AG04449 (cell line): ENCODE measurements at regions not wholly inside any gene's neighbourhood (a gene's known extent, or its start where the extent isn't known, plus 50 kb on each side); places are given as distances from the start of the nearest gene placed in this dataset.

ENCODE experiments used
- CTCF ChIA-PET: fragments of 350-600 bp; formaldehyde crosslinking; extraction: SDS; loops from one replicate; lab custom pipeline; 2021; ENCODE audit warnings: antibody characterized with exemption; lab: Yijun Ruan, JAX
- POLR2A ChIA-PET: fragments of 400-600, 350-600 bp; formaldehyde crosslinking; extraction: SDS; loops from one replicate; lab custom pipeline; 2020; ENCODE audit warnings: antibody characterized with exemption, inconsistent platforms; lab: Yijun Ruan, JAX
- DNase-seq: peaks from one replicate; pipeline ENCODE4 v3.0.0-alpha.2; 2010; ENCODE audit warnings: low read depth, low spot score
- H3K4me3 ChIP-seq: 2 replicates; pipeline ENCODE4 v1.5.1; 2011; ENCODE audit warnings: low read depth, mild to moderate bottlenecking, control low read depth, low read length
- TF ChIP-seq, protein P1 (sequence below): IDR thresholded peaks from one replicate; pipeline ENCODE4 v1.5.1; 2011; ENCODE audit warnings: mild to moderate bottlenecking, moderate library complexity, low read length, control low read depth, inconsistent platforms; ENCODE audit not compliant: insufficient read depth; ENCODE audit errors: missing control alignments

DNA sequence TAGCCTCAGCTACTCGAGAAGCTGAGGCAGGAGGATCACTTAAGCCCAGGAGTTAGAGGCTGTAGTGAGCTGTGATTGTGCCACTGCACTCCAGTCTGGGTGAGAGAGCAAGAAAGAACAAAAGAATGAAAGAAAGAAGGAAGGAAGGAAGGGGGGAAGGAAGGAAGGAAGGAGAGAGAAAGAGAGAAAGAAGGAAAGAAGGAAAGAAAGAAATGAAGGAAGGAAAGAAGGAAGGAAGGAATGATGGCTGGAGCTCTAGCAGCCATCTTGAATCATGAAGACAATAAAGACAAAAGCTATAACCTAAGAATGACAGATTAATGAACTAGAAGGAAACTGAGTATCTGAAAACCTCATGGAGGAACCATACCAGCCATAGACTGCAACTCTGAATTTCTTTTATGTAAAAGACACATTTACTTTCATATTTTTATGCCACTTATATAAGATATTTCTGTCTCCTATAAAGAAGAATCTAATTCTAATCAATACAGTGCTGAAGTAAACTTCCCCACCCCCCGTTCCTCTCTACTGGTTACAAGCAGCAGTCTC is 522.3 kb upstream of the JARID2 start:
- CTCF ChIA-PET, result interaction anchor here (2.2 kb wide), 1 partner anchor 12 kb away, joined by 10 read pairs; no protein-coding TSS in a partner anchor
- POLR2A ChIA-PET, result no interaction called here
- no peak for DNase-seq
- no peak overlapping the region for H3K4me3 ChIP-seq
- TF ChIP-seq, protein P1, sequence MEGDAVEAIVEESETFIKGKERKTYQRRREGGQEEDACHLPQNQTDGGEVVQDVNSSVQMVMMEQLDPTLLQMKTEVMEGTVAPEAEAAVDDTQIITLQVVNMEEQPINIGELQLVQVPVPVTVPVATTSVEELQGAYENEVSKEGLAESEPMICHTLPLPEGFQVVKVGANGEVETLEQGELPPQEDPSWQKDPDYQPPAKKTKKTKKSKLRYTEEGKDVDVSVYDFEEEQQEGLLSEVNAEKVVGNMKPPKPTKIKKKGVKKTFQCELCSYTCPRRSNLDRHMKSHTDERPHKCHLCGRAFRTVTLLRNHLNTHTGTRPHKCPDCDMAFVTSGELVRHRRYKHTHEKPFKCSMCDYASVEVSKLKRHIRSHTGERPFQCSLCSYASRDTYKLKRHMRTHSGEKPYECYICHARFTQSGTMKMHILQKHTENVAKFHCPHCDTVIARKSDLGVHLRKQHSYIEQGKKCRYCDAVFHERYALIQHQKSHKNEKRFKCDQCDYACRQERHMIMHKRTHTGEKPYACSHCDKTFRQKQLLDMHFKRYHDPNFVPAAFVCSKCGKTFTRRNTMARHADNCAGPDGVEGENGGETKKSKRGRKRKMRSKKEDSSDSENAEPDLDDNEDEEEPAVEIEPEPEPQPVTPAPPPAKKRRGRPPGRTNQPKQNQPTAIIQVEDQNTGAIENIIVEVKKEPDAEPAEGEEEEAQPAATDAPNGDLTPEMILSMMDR, result no peak

DNA sequence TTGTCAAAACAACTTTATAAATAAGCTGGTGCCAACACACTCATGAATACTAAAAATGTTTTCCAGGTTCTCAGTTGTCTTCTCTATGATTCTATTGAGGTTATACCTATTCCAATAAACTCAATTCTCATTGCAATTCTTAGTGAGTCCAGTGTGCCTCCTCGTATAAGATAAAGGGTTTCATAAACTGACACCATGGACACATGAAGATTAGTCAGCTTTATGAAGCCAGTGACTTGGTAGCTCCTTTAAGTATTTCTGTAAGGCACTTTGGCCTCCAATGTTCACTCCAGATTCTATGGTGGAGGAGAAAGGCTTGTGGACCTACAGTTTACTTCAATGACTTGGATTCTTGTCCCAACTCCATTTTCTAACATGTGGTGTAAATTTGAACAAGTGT is 521.3 kb upstream of the JARID2 start:
- no peak overlapping the region for H3K4me3 ChIP-seq
- POLR2A ChIA-PET, result interaction anchor here (0.6 kb wide), 1 partner anchor 43 kb away, joined by 3 read pairs; no protein-coding TSS in a partner anchor
- no peak for DNase-seq
- TF ChIP-seq, protein P1, result no peak
- CTCF ChIA-PET, result interaction anchor here (0.7 to 2.2 kb wide), 2 partner anchors 13 to 30 kb away, joined by 3 to 10 read pairs; no protein-coding TSS in a partner anchor

DNA sequence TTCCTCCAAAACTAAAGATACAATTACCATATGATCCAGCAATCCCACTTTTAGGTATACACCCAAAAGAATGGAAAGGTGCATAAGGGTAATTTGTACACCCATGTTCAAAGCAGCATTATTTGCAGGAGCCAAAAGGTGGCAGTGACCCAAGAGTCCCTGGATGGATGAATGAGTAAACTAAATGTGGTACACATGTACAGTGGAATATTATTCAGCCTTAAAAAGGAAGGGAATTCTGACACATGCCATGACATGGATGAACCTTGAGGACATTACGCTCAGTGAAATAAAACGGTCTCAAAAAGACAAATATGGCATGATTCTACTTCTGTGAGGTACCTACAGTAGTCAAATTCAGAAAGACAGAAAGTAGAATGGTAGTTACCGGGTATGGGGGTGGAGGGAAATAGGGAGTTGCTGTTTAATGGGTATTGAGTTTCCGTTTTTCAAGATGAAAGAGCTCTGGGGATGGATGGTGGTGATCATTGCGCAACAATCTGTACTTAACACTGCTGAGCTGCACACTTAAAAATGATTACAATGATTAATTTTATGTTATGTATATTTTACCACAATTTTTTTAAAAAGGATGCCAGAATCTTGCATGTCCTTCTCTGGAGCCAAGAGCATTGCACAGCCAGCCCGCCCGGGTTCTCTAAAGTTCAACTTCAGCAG is 518.9 kb upstream of the JARID2 start:
- POLR2A ChIA-PET, result no interaction called here
- CTCF ChIA-PET, result no interaction called here
- DNase-seq, result no peak
- no peak overlapping the region for H3K4me3 ChIP-seq
- TF ChIP-seq, protein P1, result no peak

DNA sequence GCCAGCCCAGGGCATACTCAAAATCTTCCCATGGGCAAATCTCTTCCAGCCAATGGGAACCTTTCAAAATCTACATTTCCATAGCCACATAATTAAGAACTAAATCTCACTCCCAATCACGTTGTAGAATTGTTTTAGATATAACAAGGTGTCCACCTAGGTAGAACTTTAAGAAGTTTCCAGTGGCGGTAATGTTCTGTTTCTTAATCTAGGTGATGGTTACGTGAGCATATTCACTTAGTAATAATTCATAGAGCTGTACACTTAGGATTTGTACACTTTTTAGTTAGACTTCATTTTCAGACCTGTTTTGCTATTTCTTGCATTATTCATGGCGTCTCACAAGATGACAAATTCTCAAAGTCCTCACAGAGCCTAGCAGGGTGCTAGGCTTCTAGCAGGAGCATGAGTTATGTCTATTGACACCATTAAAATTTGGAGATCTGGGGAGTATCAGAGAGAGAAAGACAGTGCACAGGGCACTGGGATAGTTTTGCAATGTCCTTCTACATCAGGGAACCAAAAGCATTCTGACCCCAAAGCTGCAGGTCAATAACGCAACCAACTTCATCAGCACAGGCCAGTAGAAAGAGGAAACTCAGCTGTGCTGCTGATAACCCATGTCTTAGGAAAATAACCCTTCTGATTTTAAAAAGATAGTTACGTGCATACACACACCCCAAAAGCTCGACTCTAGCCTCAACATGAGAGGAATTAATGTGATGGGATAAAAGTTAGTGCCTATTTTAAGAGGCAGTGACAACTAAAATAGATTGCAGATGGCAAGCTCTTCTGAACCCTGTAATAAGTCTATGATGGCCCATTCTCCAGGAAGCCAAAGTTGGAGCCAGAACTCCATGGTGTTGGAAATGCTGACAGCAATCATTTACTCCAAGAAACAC is 518.1 kb upstream of the JARID2 start:
- CTCF ChIA-PET, result interaction anchor here (1.2 to 1.8 kb wide), 2 partner anchors 16 to 713 kb away, joined by 3 to 4 read pairs; no protein-coding TSS in a partner anchor
- H3K4me3 ChIP-seq, result no peak overlapping the region
- POLR2A ChIA-PET, result no interaction called here
- no peak for DNase-seq
- TF ChIP-seq, protein P1, result no peak

DNA sequence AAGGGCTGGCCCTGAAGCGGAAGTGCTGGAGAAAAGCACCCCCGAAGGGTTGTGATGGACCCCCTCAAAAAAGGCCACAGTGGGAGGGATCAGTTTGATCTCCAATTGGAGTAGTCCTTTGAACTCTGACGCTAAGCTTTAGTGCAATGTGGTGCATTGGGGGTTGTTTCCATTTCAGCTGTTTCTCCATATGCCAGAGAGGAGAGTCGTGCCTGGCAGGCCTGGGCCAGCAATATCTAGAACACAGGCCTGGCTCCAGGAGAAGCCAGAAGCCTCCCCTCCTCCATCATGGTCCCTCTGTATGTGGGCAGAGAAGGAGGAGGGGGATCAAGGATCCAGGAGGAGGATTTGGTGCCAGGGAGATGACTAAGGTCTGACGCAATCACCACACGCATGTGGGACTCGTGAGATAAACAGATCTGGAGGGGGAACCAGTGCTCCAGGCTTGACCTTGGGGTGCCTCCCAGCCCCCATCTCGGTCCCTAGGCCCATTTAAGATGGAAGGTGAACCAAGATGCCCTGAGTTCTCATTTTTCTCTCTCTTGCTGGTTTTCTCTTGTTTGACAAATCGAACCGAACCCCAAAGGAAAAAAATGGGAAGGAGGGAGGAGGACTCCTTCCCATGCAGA is 517.4 kb upstream of the JARID2 start:
- CTCF ChIA-PET, result interaction anchor here (1.2 to 1.8 kb wide), 2 partner anchors 17 to 712 kb away, joined by 3 to 4 read pairs; no protein-coding TSS in a partner anchor
- POLR2A ChIA-PET, result no interaction called here
- H3K4me3 ChIP-seq, result no peak overlapping the region
- TF ChIP-seq, protein P1, result no peak
- DNase-seq, result no peak
